HCEC 1CT (cell line): ENCODE measurements at regions not wholly inside any gene's neighbourhood (a gene's known extent, or its start where the extent isn't known, plus 50 kb on each side); places are given as distances from the start of the nearest gene placed in this dataset.
A peak's percentile ranks its signal among the peaks of the same experiment; 100 is the strongest.

Experiments used
- DNase-seq: peaks from one replicate; pipeline ENCODE4 v3.0.0-alpha.2; 2017

DNA sequence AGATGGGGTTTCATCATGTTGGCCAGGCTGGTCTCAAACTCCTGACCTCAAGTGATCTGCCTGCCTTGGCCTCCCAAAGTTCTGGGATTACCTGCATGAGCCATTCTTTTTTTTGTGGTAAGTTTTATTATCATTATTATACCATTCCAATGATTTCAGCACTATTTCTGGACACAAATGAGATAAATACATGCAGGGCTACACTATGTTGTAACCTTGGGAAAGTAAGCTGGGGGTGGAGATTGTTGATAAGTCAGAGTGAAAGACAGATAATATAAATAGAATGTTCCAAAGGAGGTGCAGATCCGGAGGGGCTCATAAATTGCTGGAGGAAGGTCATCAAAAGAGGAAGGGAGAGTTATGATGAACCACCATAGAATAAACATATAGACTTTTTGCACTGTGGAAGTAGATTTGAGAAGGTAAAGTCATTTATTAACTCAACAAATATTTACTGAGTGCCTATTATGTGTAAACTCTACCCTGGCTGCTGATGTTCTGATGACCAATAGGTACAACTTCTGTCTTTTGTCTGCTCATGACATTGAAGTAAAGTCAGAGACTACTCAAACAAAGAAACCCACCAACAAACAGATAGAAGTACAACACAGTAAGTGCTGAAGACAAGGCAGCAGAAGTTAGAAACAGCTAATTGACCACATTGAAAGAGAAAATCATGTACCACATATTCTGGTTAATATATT, 478.9 kb upstream of the GOLIM4 start:
- DNase-seq: no peak

DNA sequence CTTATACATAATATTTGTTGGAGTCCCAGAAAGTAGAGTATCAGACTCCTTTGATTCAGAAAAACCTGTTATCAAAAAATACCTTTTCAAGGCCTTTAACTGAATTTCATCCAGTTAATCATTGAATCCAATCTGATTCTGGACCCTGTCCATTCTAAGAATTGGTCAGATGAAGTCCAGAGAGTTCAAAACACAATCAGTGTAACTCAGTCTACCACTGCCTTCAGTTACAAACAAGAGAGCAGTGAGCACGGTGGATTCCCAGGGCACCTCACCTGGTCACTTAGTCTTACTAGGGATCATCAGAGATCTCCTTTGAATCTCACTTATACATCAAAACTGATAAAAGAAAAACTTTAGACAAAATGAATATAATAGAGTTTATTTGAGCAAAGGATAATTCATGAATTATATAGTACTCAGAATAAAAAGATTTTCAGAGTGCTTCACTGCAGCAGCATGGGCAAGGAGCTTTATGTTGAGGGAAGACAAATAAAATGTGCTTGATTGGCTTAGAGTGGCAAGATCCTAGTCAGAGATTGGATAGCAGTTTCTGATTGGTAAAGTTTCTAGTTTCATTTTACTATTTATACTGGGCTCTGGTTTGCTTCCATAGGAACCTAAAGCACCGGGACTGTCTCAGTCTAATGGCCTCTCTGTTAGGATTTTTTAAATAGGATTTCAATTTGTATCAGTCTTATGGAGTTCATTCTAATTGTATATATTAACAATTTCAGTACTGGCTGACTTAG, 474.9 kb upstream of the GOLIM4 start:
- no peak for DNase-seq

DNA sequence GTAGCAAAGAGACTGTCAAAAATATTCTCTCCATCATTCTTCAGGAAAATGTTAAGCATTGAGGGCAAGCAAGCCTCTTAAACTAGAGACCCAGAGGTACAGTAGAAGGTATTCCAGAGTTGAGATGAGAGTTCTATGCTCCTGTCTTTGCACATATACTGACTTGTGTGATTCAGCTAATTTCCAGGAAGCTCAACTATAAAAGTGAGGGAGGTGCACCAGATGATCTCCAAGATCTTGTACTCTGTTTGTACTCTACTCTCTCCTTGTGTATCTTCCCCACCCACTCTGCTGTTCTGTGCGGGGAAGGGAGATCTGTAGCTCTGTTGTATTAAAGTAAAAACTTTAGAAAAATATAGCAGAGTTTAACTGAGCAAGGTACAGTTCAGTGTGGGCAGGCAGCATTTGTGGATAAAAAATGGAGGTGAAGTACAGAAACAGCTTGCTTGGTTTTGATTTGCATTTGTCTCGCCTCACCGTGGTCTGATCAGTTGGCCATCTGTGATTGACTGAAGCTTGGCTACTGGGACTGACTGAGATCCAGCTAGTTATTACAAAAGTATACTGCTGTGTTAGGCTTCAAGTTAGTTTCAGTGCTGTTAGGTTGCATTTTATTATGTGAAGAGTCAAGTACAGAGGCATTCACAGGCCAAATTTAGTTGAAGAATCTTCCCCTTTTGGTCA, 463.1 kb upstream of the GOLIM4 start:
- no peak for DNase-seq

DNA sequence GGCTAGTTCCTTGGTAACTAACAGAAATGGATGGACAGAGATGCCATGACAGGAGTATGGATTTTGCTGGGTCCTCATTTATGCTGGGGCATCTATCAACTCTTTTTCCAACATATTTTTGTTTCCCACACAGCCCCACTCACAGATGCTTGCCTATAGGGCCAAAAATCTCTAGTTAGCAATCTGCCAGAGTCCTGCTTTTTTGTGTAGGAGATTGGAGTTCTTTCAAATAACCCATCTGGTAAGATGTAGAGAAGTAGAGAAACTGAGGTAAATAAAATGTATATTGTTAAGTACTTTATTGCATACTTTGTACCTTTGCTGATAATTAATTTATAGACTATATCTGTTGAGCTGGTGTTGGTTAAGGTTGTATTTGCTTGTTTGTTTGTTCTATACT, 456.5 kb upstream of the GOLIM4 start:
- DNase-seq: no peak

DNA sequence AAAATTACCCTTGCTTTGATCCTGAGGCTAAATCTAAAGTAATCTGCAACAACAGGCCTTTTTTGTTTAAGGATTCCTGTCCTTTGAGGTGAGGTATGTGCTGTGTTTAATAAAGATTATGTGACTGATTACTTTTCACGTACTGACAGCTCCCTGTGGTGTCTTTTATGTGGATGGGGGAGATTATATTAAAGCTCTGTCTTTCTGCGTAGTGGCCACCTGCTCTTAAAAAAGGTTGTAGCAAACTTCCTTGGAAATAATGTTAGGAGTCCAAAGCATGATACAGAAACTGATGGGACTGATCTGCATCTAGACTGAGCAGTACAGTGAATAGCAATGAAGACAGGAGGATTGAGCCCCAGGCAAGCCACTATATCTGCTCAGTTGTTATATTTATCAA, 453.0 kb upstream of the GOLIM4 start:
- no peak for DNase-seq

DNA sequence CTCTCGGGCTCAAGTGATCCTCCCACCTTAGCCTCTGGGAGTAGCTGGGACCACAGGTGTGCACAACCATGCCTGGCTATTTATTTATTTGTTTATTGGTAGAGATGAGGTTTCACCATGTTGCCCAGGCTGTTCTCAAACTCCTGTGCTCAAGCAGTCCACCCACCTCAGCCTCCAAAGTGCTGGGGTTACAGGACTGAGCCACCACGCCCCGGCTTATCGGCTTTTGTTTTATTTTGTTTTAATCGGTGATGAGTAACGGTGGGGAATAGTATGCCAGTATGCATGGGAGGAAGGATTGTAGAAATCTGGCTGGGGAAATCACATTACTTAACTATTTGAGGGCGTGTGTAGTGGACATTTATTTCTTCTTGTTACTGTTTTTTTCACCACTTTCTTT, 451.0 kb upstream of the GOLIM4 start:
- no peak for DNase-seq

DNA sequence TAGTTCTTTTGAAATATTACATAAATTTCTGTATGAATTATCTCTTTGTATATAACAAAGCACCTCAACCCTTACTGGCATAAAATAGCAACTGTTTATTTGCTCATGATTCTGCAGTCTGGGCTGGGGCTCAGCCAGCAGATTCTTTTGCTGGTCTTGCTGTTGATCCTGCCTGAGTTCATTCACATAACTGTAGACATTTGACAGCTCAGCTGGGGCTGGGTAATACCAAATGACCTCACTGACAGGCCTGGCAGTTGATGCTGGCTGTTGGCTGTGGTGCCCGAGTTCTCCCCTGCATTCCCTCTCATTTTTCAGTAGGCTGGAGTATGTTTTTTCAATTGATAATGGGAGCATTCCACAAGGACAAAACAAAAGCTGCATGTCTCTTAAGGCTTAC, 449.9 kb upstream of the GOLIM4 start:
- DNase-seq: no peak

DNA sequence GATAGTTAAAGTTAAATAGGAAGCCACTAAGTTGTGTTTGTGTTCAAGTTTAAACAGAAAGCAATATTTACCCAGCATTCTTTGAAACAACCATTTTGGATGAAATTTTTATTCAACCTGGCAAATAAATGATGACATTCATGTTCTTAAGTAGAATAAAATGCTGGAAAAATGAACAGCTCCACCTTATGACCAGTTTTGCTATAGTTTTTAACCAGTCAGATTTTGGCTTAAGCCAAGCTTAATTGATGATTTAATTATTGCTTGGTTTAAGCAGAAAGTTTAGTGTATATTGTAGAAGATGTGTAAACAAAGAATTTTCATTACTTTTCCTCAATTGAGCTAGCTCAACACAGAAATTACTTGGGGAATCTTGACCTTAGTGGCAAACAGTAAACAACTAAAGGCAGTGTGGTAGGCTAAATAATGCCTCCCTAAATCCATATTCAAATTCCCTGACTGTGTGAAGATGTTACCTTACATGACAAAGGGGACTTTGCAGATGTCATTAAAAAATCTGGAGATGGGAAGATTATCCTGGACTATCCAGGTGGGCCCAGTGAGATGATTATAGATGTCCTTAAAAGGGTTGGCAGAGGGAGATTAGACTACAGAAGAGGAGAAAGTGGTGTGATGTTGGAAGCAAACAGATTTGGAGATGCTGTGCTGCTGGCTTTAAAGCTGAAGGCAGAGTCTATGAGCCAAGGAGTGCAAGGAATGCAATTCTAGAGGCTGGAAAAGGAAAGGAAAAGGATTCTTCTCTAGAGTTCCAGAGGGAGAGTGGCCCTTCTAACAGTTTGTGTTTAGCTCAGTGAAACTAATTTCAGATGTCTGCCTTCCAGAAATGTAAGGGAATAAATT, 448.6 kb upstream of the GOLIM4 start:
- DNase-seq: no peak

DNA sequence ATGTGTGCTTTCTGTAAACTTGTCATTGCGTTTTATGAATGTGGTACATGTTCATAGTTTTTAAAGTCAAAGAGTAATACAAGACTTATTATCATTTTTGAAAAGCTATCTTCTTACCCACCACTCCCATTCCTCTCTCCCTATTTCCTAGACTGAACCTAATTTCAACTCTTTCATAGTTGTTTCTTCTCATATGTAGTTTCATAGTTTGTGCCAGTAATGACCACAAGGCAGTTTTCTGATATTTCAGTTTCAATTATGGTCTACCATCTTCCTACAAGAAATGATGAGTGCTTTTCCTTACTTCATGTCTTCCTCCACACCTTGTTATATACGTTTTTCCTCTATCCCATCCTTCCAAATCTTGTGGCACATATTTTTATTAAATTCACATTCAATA, 445.0 kb upstream of the GOLIM4 start:
- no peak for DNase-seq

DNA sequence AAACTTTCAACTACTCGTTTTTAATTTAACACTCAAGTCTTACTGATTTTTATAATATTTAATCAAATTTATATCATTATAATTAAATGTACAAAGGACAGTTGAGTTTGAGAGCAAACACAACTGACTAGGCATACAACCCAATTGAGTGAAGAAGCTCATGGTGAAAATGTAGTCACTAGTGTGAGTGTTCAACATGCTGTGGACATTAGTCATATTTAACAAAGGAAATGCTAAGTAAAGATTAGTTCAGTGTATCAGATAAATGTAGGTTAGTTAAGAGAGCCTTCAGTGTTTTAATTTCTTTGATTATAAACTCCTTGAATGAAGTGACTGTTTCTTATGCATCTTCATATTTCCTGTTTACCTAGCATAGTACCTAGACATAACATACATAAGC, 444.2 kb upstream of the GOLIM4 start:
- DNase-seq: no peak

DNA sequence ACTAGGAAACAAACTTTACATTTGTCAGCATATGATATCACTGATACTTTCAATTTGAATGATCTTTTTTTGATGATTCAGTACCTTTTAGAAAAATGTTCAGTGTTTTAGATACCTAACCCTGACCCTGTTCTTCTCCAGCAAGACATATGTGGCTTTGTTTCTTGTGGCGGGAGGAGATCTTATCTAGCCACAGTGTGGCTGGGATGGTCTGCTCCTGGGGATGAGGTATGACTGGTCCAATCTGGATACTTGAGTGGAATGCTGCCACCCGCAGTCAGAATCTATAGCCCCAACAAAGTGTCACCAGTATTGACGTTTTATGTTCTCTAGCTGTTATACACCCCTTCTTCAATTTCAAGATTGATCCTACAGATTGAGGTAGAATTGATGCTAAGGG, 439.0 kb upstream of the GOLIM4 start:
- no peak for DNase-seq

DNA sequence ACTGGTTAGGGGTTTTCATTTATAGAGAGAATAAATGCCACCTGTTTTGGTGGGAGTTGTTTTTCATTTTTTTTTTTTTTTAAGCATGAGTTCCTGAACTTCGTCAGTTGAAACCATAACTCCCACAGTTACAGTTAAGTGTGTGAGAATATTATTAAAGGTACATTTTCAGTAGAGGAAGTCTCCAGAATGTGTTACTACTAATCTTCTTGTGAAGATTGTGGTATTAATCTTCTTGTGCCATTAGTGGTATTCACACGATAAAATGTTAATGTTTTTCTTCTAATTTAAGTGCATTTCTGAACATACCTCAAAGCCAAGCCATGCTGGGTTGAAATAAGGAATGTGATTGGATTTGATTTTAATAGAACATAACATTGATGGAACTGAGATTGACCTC, 437.9 kb upstream of the GOLIM4 start:
- no peak for DNase-seq

DNA sequence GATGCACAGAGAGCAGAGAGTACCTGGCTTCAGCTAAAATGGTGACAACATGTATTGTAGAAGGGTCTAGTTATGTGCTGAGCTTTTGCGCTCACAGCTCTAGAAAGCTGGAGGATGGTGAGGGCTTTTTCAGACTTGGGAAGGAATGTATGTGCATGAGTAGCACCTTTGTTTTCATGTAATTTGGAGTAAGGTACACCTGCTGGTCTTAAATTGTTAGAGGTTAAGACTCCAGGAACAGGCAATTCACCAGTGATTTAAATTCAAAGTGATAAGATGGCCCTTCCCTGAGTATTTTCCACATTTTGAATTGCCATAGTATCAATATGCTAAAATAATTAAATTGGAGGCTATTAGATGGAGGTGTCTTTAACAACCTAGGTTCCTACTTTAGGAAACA, 436.4 kb upstream of the GOLIM4 start:
- no peak for DNase-seq

DNA sequence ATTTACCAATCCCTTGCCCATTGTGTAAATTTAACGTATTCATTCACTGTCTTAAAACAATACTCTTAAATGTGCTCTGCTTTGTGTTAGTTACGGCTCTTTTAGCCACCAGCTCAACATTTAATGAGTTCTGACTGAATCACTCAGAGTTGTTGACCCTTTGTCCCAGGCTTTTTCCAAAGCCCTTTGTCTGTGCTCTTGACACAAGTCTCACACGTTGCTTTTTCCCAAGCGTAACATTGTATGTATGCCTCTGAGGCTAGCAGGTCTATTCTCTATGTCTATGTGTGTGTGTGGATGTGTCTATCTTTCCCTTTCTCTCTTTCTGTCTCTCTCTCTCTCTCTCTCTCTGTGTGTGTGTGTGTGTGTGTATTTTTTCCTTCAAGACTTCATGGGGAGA, 435.4 kb upstream of the GOLIM4 start:
- DNase-seq: no peak

DNA sequence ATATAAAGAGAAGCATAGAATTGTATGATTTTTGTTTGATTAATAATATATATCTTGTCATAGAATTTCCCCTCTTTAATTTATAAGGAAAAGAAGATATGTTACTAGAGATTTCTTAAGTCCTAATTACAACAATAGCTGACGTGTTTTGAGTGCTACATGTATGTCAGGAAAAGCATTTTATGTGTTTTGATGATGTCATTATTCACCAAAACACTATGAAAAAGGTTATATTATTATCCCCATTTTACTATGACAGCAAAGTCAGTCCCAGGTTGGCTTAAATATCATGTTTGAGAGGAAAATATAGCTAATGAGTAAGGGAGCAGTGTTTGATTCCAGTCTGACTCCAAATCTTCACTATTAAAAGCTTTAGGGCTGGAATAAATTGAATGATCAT, 428.4 kb upstream of the GOLIM4 start:
- DNase-seq: no peak

DNA sequence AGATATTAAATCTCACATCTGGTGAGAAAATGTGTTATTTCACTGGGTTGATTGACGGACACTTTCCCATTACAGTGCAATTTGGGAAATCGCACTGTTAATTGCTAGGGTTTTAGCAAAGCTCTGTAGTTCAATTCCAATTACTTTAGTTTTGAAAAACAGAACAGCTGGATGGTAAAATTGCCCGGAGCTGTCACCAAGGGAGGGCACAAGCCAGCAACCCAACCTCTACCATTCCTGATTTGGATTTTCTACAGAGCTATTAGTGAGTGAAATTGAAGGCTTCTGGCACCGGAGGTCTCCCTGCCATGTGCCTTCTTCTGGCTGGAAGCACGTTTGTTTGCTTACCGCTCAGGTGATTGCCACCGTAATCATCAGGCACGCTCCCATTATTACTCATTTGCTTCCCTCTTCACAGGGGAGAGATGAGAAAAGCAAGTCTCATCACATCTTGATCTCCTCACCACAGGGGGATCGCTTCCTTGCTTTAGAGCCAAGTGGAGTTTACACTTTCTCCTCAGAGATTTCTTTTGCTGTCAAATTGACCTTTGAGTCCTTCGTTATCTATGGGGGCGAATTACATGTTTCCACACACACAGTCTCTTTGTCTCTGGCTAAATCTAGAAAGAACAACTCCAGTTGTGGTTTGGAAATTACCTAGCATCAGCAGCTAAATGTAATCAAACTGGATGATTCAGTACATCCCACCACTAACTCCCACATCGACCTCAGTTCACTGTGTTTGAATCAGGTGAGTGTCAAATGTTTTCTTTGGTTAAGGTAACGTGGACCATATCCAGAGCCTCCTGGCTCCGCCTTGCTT, 421.7 kb upstream of the GOLIM4 start:
- DNase-seq: no peak

DNA sequence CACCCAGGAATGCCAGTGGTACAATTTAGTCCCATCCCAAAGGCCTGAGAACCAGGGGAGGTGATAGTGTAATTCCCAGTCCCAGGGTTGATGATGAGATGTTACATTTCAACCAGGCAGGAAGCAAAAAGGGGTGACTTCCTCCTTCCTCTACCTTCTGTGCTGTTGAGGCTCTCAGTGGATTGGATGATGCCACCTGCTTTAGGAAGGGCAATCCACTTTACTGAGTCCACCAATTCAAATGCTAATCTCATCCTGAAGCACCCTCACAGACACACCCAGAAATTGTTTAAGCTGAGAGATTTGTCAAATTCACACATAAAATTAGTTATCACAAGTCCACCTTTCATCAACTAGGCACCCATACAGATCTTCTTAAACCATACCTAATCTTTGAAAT, 418.5 kb upstream of the GOLIM4 start:
- no peak for DNase-seq

DNA sequence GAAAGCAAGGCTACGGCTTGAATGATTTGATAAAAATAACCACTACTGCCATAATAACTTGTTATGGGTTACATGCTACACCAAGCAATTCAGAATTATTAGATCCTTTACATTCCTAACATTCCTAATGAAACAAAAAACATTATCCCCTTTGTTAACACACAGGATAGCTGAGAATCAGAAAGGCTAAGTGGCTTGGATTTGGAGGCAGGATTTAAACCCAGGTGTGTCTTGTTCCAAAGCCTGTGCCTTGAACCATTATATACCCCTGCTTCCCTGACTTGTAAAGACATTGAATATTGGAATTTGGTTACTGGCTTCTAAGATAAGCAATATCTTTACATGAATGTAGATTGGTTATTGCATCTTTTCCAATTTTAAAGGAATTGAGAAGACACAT, 417.1 kb upstream of the GOLIM4 start:
- DNase-seq: no peak

DNA sequence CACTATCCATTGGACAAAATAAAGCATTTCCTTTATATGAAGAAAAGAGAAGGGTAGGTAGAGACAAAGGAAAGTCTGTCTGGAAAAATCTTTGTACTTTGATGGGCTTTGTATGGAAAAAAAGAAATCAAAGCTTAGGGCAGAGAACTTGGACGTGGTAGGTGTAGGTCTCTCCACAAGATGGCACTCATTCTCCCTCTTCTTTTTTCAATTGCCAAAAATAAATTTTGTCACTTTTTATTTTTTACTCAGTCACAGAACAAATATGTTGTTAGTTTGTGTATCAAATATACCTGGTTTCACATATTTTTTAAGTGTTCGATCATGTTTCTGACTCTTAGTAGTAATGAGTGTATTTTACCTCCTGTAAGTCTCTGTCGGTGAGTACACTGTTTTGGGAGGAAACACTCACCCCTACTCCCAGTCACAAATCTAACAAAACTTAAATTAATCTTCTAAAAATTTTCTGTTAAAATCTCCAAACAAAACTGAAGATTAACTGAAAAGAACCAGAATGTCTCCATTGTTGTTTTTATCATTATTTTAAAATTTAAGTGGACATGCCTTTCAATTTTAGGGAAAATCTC, 415.8 kb upstream of the GOLIM4 start:
- DNase-seq: peak; percentile 18

DNA sequence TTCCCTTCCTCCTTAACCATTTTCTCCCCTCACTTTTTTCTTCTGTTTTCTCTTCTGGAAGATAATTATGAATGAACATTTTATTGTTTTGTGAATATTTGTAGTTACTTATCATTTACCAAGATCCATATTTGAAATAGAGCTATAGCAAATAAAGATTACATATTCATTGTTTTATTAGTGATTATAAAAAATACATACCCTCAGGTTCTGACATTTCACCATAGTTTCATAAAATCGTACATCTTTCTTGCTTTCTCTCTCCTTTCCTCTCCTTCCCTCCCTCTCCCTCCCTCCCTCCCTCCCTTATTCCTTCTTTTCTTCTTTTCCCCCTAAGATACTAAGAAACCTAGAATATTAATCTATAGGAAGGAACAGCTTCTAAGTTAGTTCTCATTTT, 410.9 kb upstream of the GOLIM4 start:
- DNase-seq: no peak

DNA sequence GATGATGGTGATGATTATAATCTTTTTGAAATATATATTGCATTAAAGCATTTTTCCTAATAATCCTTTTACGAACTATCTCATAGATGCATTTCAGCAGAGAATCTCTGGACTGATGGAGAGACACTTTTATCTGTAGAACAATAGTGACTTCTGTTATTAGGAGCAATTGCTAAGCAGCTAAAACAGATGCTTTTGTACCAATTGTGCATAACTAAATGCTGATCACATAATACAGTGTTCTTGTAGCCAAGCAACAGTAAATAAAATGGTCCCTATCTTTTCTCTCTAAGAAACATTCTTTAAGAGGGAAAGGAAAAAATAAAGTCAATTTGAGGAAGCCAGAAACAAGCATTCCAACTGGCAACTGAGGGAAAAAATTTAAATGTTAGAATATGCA, 405.8 kb upstream of the GOLIM4 start:
- no peak for DNase-seq

DNA sequence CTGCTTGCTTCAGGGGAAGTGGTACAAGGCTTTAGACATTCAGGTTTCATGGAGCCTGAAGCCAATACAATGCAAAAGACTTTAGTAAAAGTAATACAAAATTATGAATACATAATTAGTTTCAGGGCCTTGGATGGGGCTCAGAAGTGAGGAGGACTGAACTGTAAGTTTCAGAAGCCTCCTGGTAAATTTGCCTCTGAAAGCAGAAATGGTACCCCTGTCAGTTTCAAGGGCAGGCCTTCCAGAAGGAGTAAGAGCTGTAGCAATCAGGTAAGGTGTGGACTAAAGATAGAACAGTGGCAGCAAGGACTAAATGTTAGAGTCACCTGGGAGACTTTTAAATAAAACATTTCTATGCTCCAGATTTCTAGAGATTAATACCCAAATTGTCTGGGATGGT, 402.5 kb upstream of the GOLIM4 start:
- no peak for DNase-seq
